CD14-positive monocyte (primary cell): ENCODE measurements at regions not wholly inside any gene's neighbourhood (a gene's known extent, or its start where the extent isn't known, plus 50 kb on each side); places are given as distances from the start of the nearest gene placed in this dataset.
"Not testable (repeated sequence)": the region's sequence is repeated elsewhere in the genome, so short reads cannot be mapped to it uniquely, and the experiment has no call there.

ENCODE experiments used
- DNase-seq, 3 donors: peaks; one replicate each; pipeline ENCODE4 v3.0.0-alpha.2; 2011 to 2022
- H2AFZ ChIP-seq: 2 replicates; pipeline ENCODE4 v1.6.0; 2012; ENCODE audit warnings: mild to moderate bottlenecking, low read depth, low read length, inconsistent platforms; ENCODE audit not compliant: insufficient read depth, poor library complexity, severe bottlenecking
- H3K27ac ChIP-seq, 2 donors: 1 replicate in 1 of 2; 2 replicates in 1 of 2; pipeline ENCODE4 v1.5.1; 2012 to 2013; ENCODE audit warnings: low read length in 2 of 2, control low read depth in 1 of 2, inconsistent platforms in 1 of 2, low read depth in 1 of 2, mild to moderate bottlenecking in 1 of 2
- H3K27me3 ChIP-seq, 2 donors: one replicate each; pipeline versions ENCODE4 v1.6.0 to v1.6.1; 2011 to 2013; ENCODE audit warnings: low read length in 2 of 2; ENCODE audit not compliant: control insufficient read depth in 2 of 2, insufficient read depth in 2 of 2
- H3K36me3 ChIP-seq, 2 donors: replicated peaks in 1 of 2; 1 replicate in 1 of 2; 2 replicates in 1 of 2; pipeline versions ENCODE4 v1.5.1 to v1.6.1; 2012 to 2013; ENCODE audit warnings: low read length in 2 of 2, control low read depth in 1 of 2, inconsistent platforms in 1 of 2, mild to moderate bottlenecking in 1 of 2; ENCODE audit not compliant: insufficient read depth in 2 of 2, control insufficient read depth in 1 of 2
- H3K4me1 ChIP-seq, 2 donors: 1 replicate in 1 of 2; 2 replicates in 1 of 2; pipeline versions ENCODE4 v1.5.1 to v1.6.1; 2012 to 2013; ENCODE audit warnings: low read length in 2 of 2, control low read depth in 1 of 2, inconsistent platforms in 1 of 2, mild to moderate bottlenecking in 1 of 2, moderate library complexity in 1 of 2; ENCODE audit not compliant: insufficient read depth in 2 of 2, control insufficient read depth in 1 of 2
- H3K4me2 ChIP-seq: replicated peaks from 2 replicates; pipeline ENCODE3; 2012; ENCODE audit warnings: low read length, moderate library complexity, mild to moderate bottlenecking; ENCODE audit not compliant: poor library complexity, severe bottlenecking; ENCODE audit errors: extremely low read depth
- H3K4me3 ChIP-seq, 3 experiments: fragments of 200-600 bp in 1 of 3; sonication (generic) in 1 of 3; replicated peaks in 1 of 3; 1 replicate in 2 of 3; 2 replicates in 1 of 3; pipeline ENCODE4 v1.5.1; 2011 to 2013; ENCODE audit warnings: low read length in 3 of 3, mild to moderate bottlenecking in 3 of 3, control low read depth in 2 of 3, low read depth in 2 of 3, inconsistent platforms in 1 of 3, moderate library complexity in 1 of 3
- H3K79me2 ChIP-seq: 2 replicates; pipeline ENCODE4 v1.6.0; 2012; ENCODE audit warnings: mild to moderate bottlenecking, control low read depth, inconsistent platforms, low read length, moderate library complexity; ENCODE audit not compliant: insufficient read depth
- H3K9ac ChIP-seq: 2 replicates; pipeline ENCODE4 v1.6.0; 2017; ENCODE audit warnings: low read length, mild to moderate bottlenecking; ENCODE audit not compliant: insufficient read depth, poor library complexity, severe bottlenecking
- H3K9me3 ChIP-seq, 2 donors: replicated peaks in 1 of 2; 1 replicate in 1 of 2; 2 replicates in 1 of 2; pipeline versions ENCODE4 v1.5.1 to v1.6.1; 2012 to 2013; ENCODE audit warnings: low read length in 2 of 2, control low read depth in 1 of 2; ENCODE audit not compliant: control insufficient read depth in 1 of 2, insufficient read depth in 1 of 2
- H4K20me1 ChIP-seq: 2 replicates; pipeline ENCODE4 v1.6.0; 2012; ENCODE audit warnings: mild to moderate bottlenecking, low read length, control low read depth, moderate library complexity; ENCODE audit not compliant: insufficient read depth
- H3K27ac Mint-ChIP-seq, 7 donors: one replicate each; pipeline ENCODE4 v1.8.0; 2020; ENCODE audit warnings: mild to moderate bottlenecking in 7 of 7, mixed read lengths in 7 of 7, moderate library complexity in 6 of 7, inconsistent platforms in 2 of 7
- H3K27me3 Mint-ChIP-seq, 3 donors: one replicate each; pipeline ENCODE4 v1.8.0; 2021 to 2022; ENCODE audit warnings: low read depth in 3 of 3, mild to moderate bottlenecking in 3 of 3, mixed read lengths in 3 of 3, moderate library complexity in 3 of 3, inconsistent platforms in 1 of 3
- H3K36me3 Mint-ChIP-seq, 2 donors: one replicate each; pipeline ENCODE4 v1.8.0; 2020; ENCODE audit warnings: mixed read lengths in 2 of 2, inconsistent platforms in 1 of 2, mild to moderate bottlenecking in 1 of 2
- H3K4me1 Mint-ChIP-seq: one replicate; pipeline ENCODE4 v1.8.0; 2020; ENCODE audit warnings: mild to moderate bottlenecking, mixed read lengths
- H3K4me3 Mint-ChIP-seq, 2 donors: one replicate each; pipeline ENCODE4 v1.8.0; 2020; ENCODE audit warnings: mild to moderate bottlenecking in 2 of 2, mixed read lengths in 2 of 2, moderate library complexity in 1 of 2
- H3K9me3 Mint-ChIP-seq, 7 donors: one replicate each; pipeline ENCODE4 v1.8.0; 2020 to 2022; ENCODE audit warnings: mixed read lengths in 7 of 7, mild to moderate bottlenecking in 6 of 7, moderate library complexity in 6 of 7, inconsistent platforms in 2 of 7
- CTCF ChIP-seq: fragments of 200-600 bp; IDR thresholded peaks from one replicate; pipeline ENCODE4 v1.8.0; 2022; ENCODE audit warnings: antibody characterized with exemption, mild to moderate bottlenecking
- WGBS: methylation state at CpG from one replicate; pipeline ENCODE4 v1.1.5; 2013; ENCODE audit warnings: missing lambda C conversion rate; ENCODE audit not compliant: insufficient coverage; 5-methylcytosine and 5-hydroxymethylcytosine counted together
- intact Hi-C, 2 donors: fragments of 100-400 bp; cut with micrococcal nuclease; formaldehyde crosslinking; loops; one replicate each; pipeline versions ENCODE4 v1.15.0 to v1.15.1; 2023

GRCh38 chr3:51607591-51608325, 63.3 kb upstream of the TEX264 start:
- H3K27me3 ChIP-seq, H3K36me3 ChIP-seq, H3K4me2 ChIP-seq, DNase-seq, H4K20me1 ChIP-seq, H3K27ac ChIP-seq, intact Hi-C loops, H2AFZ ChIP-seq, H3K9me3 ChIP-seq, H3K4me1 Mint-ChIP-seq, H3K9me3 Mint-ChIP-seq, H3K27ac Mint-ChIP-seq, H3K4me3 Mint-ChIP-seq, H3K27me3 Mint-ChIP-seq, H3K9ac ChIP-seq, H3K4me1 ChIP-seq, H3K79me2 ChIP-seq, H3K4me3 ChIP-seq: not testable (repeated sequence)
- WGBS: 98% methylated on average over 34 of the region's 57 CpGs
- peaks cover 12 to 17% of the 10 kb centered on the region in 2 donors for H3K36me3 Mint-ChIP-seq

GRCh38 chr3:51610708-51611107, 60.3 kb upstream of the TEX264 start:
- Mint-ChIP-seq H3K9me3 (peaks cover 0 to 4% (median 0%) of the 10 kb centered on the region in 7 donors), H3K27ac (no peak overlapping the region), H3K4me1 (peaks cover 9% of the 10 kb centered on the region), H3K36me3 (peaks cover 16 to 21% of the 10 kb centered on the region in 2 donors), H3K4me3 (no peak overlapping the region), H3K27me3 (peaks cover 0 to 3% (median 0%) of the 10 kb centered on the region in 3 donors)
- no peak for TF ChIP-seq CTCF
- H4K20me1 ChIP-seq: peaks cover 6% of the 10 kb centered on the region
- H3K9me3 ChIP-seq: no peaks in the 10 kb centered on the region
- peaks cover 0 to 7% of the 10 kb centered on the region in 2 donors for H3K36me3 ChIP-seq
- H3K4me3 ChIP-seq: no peak overlapping the region
- peaks cover 9% of the 10 kb centered on the region for H3K79me2 ChIP-seq
- intact Hi-C loops: no loop called here
- H3K9ac ChIP-seq: no peak overlapping the region
- no peaks in the 10 kb centered on the region for H3K27me3 ChIP-seq
- H3K4me2 ChIP-seq: no peak overlapping the region
- WGBS: no CpG with 5 or more reads among the region's 1 CpG
- no peak overlapping the region for H3K27ac ChIP-seq
- no peak for DNase-seq
- no peak overlapping the region for H2AFZ ChIP-seq
- H3K4me1 ChIP-seq: no peaks in the 10 kb centered on the region
